Effector CD8-positive, alpha-beta T cell (primary cell): ENCODE measurements at regions not wholly inside any gene's neighbourhood (a gene's known extent, or its start where the extent isn't known, plus 50 kb on each side); places are given as distances from the start of the nearest gene placed in this dataset.
"Not testable (repeated sequence)": the region's sequence is repeated elsewhere in the genome, so short reads cannot be mapped to it uniquely, and the experiment has no call there.

Experiments
- DNase-seq: peaks from one replicate; lab custom pipeline; 2025; lab: John Stamatoyannopoulos, UW

DNA sequence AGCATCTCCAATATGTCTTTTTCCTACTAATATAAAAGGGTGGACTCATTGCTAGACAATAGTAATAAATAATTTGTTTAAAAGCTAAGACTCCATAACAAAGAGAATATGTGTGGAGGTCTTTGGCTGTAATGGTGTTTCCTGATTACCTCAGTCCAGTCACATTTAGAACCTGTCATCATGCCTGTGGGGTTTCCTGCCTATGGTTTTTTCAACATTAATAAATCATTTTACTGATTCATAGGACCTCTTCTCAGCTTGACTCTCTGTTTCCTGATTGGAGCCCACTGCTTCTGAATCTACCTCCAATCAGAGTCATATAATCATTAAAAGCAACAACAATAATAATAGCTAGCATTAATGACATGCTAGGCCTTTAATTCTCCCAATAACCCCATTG is 52.4 kb upstream of the GNAI1 start:
- no peak for DNase-seq

DNA sequence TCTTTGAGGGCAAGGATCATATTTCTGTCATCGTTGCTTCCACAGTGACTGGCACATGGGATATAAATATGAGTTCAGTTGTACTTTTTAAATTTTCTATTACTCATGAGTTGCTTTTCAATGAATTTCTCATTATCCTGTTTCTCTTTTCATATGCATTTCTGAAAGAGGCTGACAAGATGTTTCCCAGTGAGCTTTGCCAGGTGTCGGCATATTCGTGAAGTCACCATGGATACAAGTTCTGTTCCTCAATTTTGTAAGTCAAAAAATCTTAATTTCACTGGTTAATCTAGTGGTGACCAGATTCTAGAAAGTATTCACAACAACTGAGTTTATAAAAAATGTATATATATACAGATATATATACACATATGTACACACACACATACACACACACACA is 55.7 kb upstream of the GNAI1 start:
- no peak for DNase-seq

DNA sequence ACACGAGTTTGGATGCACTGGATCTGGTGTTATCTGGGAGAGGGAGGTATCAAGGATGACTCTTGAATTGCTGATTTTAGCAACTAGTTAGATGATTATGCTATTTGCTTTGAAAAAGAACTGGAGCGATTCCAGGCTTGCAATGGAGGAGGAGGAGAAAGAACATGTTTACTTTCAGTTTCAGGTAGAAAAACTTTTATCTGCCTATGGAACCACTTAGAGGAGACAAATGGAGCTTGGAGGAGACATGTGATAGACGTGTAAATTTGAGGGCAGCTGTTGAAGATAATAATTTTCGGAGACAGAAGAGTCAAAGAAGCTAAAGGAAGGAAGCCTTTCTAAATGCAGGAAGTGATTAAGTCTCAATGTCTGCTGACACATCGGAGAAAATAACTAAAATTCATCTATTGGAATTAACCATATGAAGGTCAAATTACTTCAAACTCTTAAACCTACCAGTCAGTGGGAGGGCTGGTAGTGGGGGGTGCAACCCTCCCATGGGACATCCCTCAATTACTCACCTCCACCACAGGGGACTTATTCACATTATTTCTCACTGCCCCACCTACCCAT is 56.4 kb upstream of the GNAI1 start:
- no peak for DNase-seq

DNA sequence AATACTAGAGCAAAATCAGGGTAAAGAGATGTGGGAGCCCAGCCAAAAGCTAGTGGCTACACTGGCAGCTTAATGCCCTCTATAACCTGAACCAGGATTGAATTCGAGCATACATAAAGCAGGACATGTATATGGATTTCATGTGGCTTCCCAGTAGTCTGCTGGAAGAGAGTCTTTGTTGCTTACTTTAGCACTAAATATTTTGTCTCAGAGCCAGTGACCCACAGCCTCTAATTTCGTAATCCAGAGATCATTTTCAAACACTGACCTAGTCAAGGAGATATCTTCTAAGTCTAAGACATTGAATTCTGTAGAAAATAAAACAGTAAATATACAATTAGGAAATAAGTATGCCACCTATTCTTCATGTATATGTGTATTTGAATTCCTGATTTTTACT is 64.2 kb upstream of the GNAI1 start:
- DNase-seq: no peak

DNA sequence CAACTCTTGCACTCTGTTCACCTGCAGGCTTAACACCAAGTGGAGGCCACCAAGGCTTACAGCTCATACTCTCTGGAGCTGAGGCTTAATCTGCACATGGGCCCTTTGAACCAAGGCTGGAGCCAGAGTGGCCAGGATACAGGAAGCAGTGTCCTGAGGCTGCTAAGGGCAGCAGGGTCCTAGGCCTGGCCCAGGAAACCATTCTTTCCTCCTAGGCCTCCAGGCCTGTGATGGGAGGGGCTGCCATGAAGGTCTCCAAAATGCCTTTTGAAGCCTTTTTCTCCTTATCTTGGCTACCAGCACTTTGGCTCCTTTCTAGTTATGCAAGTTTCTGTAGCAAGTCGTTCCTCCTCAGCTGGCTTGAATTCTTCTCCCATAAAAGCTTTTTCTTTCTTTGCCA is 68.0 kb upstream of the GNAI1 start:
- DNase-seq: no peak

DNA sequence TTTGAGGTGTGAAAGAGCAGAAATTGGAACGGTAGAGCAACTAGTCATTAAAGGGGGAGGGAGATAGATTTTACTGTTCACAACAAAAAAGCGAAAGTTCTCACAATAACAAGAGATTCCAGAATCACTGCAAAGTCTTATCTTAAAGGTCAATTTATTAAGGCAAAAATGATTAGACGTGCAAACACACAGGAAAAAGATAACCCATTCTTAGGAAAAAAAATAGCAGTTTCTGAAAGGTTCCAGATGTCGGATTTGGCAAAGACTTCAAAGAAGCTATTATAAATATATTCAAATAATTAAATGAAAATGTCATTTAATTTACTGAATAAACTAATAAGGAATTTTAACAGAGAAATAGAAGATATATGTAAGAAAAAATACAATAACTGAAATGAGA is 70.8 kb upstream of the GNAI1 start:
- no peak for DNase-seq

DNA sequence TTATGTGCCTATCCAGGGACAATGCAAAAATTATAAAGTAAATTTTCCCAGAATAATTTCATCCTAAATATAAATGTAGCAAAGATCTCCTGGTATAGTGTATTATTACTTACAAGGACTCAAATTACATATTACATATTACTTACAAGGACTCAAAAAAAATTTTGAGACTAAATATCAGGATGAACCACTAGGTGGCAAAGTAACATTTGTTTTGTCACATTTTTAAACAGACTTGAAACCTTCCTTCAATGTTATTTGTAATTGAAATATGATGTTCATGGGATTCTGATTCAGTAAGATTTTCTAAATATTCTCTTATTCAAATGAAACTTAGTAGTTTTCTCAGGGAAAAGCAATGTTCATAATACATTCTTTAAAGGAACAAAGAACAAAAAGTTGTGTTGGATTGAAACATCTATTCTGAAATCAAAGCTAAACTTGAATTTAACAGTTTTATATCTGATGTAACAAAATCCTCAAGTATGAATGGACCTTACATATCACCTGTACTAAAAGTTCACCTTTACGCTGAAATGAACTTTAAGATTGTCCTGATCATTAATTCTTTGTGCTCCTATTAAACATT is 74.3 kb upstream of the GNAI1 start:
- DNase-seq: no peak

DNA sequence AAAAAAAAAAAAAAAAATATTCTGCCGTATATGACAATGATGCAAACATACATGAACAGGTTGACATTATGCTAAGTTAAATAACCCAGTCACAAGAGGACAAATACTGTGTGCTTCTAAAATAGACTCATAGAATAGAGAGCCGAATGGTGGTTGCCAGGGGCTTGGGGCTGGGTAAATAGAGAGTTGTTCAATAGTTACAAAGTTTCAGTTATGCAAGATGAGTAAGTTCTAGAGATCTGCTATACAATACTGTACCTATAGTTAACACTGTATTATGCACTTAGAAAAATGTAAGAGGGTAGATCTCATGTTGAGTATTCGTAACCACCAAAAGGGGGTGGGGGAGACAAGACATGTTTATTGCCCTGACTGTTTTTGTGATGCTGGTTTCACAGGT is 77.1 kb upstream of the GNAI1 start:
- no peak for DNase-seq

DNA sequence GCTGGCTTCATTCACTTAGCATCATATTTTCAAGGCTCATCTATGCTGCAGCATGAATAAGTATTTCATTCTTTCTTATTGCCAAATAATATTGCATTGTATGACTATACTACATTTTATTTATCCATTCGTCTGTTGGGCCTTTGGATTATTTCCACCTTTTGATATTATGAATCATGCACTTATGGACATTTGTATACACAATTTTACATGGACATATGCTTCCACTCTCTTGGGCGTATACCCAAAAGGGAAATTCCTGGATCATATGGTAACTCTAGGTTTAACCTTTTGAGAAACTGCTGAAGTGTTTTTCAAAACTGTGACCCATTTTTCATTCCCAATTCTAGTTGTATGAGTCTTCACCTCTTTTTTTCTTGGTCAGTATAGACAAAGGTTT is 80.3 kb upstream of the GNAI1 start:
- no peak for DNase-seq

DNA sequence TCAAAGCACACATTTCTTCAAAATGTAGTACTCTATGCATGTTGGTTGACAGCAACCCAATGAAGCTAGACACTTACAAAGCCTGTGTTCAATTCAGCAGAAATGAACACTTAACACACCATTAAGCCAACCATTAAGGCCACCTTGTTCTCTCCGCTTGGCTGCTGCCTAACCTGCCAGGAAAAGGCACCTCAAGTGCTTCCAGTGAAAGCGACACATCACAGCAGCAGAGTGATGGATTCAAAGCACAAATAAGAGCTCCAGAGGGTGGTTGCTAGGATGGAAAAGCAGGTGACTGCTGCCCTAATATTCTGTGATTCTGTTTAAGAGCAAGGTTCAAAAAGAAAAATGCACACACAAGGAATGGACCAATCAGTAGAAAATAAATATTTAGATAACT is 81.5 kb upstream of the GNAI1 start:
- no peak for DNase-seq

DNA sequence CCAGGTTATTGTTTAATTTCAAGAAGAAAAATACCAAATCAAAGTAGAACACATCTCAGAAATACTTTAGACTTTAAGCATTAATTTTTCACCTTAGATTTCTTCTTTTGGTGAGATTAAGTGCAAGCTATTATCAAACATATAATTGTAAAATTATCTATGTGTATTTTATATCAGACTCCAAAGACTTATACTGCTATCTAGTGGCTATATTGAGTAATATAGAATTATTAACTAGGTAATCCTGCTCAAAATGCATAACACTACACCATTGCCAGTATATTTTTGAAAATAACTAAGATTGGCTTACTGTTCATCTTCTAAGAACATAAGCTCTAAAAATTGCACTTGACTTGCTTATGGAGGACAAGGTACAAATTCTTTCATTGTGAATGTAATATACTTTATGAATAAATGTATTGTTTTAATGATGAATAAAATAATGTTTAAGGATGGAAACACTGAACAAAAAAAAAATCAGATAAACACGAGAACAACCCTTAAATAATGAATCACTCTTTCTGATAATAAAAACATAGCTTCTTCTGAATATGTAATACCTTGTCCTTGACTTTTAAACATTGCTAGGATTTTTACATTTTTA is 86.7 kb upstream of the GNAI1 start:
- DNase-seq: no peak

DNA sequence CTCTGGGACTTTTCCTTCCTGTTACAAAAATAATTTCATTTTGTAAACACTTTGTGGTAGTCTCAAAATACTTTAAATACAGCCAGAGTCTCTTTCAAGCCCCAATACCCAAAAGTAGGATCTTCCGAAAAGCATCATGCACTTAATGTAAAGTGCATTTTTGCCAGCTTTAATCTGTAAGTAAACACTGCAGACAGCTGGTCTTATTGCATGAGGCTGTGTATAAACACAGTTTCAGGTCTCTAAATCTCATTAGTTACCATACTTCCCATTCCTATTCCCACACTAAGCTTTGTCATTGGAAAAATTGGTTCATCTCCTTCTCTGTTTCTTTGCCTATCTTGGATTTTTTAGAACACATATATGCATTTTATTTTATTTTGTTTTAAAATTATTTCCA is 87.6 kb upstream of the GNAI1 start:
- DNase-seq: no peak

DNA sequence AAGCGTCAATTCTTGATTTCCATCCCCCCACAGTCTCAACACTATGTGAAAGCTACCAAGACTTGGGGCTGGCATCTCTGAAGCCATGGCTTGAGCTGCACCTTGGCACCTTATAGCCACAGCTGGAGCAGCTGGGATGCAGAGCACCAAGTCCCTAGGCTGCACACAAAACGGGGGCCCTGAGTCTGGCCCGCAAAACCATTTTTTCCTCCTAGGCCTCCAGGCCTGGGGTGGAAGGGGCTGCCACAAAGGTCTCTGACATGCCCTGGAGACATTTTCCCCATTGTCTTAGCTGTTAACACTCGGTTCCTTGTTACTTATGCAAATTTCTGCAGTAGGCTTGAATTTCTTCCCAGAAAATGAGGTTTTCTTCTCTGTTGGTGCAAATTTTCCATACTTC is 89.8 kb upstream of the GNAI1 start:
- no peak for DNase-seq

DNA sequence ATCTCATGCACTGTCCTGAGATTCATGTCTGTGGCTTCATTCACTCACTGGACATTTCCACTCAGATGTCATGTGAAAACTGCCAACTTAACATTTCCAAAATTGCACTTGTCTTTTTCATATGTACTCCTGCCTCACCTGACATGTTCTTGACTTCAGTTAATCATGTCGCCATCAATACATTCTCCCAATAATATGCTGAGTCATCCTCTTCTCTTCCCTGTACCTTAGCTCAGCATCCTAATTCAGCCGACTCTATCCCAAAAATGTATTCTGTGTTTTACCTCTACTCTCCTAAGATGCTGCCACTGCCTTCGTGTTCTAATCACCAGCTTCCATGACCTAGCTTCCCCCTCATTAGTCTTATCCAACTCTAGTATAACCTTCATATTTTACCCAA is 93.9 kb upstream of the GNAI1 start:
- no peak for DNase-seq

DNA sequence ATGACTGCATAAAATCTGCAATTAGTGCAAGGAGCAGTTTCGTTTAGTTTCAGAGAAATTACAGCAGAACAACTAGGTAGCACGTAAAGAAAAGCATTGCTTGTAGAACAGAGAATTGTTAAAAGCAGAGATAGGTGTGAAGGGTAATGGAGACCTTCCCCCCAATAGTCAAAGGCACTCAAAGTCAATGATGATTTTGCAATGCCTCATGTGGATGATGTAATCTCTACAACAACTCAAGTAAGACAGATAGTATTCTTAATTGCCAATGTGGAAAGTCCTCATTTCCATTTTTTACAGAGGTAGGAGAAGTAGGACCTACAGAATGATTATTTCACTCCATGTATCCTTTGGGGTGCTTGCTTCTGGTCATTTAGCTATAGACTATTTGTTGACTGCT is 94.3 kb upstream of the GNAI1 start:
- DNase-seq: no peak

DNA sequence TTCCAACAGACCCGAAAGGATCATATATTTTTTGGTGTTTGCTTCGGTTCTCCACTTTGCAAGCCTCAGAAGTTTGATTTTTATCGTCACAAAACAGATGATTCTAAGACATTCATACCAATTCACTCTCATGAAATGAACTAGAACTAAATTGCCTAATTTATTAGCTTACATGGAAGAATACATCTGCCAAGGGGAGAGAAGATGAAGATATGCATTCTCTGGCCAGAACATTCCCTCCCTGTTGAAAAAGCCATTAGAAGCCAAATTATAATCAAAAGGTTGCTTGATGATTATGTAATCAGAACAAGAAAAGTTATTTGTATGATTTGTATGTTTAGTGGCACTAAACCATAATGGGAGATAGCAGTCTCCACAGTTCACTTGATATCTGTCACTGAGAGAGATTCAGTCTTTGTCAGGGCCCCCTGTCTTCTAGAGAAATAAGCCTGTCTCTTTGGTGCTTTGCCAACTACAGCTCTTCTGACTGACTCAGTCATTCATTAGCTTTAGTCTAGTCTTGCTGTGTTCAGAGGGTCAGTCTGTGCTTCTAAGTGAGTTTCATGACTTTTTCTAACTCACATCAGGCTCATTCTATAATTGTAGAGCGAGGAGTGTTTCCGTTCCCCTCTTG is 95.3 kb upstream of the GNAI1 start:
- DNase-seq: no peak

DNA sequence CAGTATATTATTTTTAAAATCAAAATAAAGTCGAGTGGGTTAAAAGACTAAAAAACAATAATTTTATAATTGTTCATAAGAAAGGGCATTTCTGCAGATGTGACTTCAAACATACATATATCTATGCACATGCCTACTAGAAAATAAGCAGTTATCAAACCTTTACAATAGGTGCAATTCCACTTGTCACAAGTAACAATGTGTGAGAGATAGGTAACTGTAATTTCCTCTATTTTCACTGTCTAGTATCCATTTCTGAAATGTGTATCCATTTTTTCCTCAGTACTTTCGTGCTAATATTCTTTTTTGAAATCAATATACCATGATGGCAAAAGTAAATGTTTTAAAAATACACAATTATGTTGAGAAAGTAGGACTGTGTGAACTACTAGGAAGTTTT is 96.9 kb upstream of the GNAI1 start:
- DNase-seq: no peak

DNA sequence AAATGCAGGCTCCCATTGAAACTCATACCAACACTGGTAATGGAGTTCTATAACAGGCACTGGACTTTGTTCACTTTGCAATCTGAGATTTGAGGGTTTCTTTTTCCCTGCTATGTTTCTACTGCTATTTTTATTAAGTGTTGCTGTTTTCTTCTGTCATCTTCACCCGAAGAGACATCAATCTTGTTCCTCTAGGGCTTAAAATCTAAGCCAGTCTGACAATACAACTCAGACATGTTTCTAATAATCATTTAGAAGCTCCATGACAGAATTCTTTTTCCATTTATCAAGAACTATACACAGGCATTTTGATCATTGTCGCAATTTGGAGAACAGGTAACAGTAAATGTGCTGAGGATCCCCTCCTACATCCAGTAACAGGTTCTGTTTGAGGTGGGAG is 98.5 kb upstream of the GNAI1 start:
- no peak for DNase-seq

DNA sequence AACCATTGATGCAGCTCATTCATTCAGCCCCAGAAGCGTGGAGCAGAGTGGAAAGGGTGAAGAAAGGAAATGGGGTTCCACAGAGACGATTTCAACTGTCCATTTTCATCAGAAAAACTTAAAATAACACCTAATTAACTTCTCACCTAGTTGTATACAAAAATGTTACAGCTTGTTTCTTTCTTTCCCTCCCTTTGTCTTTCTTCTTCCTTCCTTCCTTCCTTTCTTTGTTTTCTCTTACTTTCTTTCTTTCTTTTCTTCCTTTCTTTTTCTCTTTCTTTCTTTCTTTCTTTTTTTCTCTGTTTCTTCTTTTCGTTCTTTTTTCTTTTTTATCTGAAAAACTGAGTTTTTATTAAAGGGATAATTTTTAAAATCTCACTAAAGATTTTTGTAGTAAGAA is 105.9 kb upstream of the GNAI1 start:
- no peak for DNase-seq

DNA sequence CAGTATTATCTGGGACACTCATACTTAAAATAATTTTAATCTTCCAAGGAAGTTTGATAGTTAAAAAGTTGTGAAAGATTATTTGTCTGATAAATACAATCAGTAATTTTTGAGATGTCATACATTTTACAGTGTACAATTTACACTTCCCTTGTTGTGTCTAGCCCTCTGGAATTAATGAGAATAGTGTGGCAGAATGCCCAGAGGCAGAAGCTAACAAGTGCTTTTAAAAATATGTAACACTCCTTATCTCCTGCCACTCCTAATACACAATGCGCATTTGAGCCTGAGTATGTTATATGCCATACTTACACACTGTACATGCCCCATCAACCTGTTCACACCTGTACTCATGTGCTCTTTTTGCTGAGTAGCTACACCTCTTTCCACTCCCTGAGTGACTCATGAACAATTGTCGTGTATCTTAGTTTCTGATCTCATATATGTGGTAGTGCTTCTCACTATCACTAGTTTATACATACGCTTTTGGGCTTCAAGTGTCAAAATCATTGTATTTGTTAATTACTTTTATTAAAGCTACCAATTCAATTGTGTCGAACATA is 106.9 kb upstream of the GNAI1 start:
- DNase-seq: no peak

DNA sequence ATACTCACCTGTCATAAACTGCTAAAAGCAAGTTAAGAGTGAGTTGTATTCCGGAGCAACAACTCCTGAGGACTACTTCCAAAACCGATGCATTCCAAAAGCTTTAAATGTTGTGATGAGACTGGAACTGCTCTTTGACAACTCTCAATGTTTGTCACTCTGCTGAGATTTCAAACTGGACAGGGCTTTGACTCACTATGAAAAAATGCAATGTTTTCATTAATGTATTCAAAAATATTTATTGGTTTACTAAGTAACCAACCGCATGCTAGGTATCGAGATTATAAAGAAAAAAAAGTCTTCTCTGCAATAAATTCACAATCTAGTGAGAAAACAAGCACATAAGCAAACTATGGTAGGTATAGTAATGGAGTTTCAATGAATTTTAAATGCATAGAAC is 107.9 kb upstream of the GNAI1 start:
- no peak for DNase-seq

DNA sequence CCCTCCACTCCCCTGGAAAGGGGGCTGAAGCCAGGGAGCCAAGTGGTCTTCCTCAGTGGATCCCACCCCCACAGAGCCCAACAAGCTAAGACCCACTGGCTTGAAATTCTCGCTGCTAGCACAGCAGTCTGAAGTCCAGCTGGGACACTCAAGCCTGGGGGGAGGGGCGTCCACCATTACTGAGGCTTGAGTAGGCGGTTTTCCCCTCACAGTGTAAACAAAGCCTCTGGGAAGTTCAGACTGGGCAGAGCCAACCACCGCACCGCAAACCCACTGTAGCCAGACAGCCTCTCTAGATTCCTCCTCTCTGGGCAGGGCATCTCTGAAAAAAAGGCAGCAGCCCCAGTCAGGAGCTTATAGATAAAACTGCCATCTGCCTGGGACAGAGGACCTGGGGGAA is 114.4 kb upstream of the GNAI1 start:
- not testable (repeated sequence) for DNase-seq

DNA sequence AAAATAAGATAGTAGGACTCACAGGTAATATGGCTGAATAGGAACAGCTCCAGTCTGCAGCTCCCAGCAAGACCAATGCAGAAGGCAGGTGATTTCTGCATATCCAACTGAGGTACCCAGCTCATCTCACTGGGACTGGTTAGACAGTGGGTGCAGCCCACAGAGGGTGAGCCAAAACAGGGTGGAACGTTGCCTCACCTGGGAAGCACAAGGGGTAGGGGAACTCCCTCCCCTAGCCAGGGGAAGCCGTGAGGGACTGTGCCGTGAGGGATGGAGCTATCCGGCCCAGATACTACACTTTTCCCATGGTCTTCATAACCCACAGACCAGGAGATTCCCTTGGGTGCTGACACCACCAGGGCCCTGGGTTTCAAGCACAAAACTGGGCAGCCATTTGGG is 114.8 kb upstream of the GNAI1 start:
- not testable (repeated sequence) for DNase-seq
